HEK293T (cell line): ENCODE measurements at regions not wholly inside any gene's neighbourhood (a gene's known extent, or its start where the extent isn't known, plus 50 kb on each side); places are given as distances from the start of the nearest gene placed in this dataset.

Experiments
- CTCF ChIA-PET: fragments of 350-600 bp; formaldehyde crosslinking; extraction: SDS; loops from one replicate; lab custom pipeline; 2021; ENCODE audit warnings: antibody characterized with exemption, inconsistent platforms; lab: Yijun Ruan, JAX
- POLR2A ChIA-PET: fragments of 350-600 bp; formaldehyde crosslinking; extraction: SDS; loops from one replicate; lab custom pipeline; 2020; ENCODE audit warnings: antibody characterized with exemption, inconsistent platforms; lab: Yijun Ruan, JAX
- DNase-seq: peaks from one replicate; pipeline ENCODE4 v3.0.0; 2012; ENCODE audit warnings: mixed read lengths; ENCODE audit errors: extremely low spot score
- ARNT ChIP-seq: fragments of 450-650 bp; IDR thresholded peaks from 2 replicates; pipeline ENCODE4 v1.6.1; 2017; ENCODE audit warnings: mild to moderate bottlenecking
- BHLHE40 ChIP-seq: fragments of 450-650 bp; IDR thresholded peaks from 2 replicates; pipeline ENCODE4 v1.6.1; 2016; ENCODE audit warnings: mild to moderate bottlenecking, moderate library complexity, borderline replicate concordance
- CTBP1 ChIP-seq: fragments of 450-650 bp; IDR thresholded peaks from 2 replicates; pipeline ENCODE4 v1.6.1; 2016; ENCODE audit warnings: borderline replicate concordance
- ELF4 ChIP-seq: fragments of 450-650 bp; IDR thresholded peaks from 2 replicates; pipeline ENCODE4 v1.6.1; 2017; ENCODE audit warnings: antibody characterized with exemption
- FOXA1 ChIP-seq: fragments of 450-650 bp; IDR thresholded peaks from 2 replicates; pipeline ENCODE4 v1.6.1; 2016; ENCODE audit warnings: mild to moderate bottlenecking
- FOXK2 ChIP-seq: fragments of 450-650 bp; IDR thresholded peaks from 2 replicates; pipeline ENCODE4 v1.6.1; 2016; ENCODE audit warnings: mild to moderate bottlenecking
- FOXM1 ChIP-seq: fragments of 450-650 bp; IDR thresholded peaks from 2 replicates; pipeline ENCODE4 v1.6.1; 2017; ENCODE audit warnings: mild to moderate bottlenecking, borderline replicate concordance
- HDGF ChIP-seq: fragments of 450-650 bp; IDR thresholded peaks from 2 replicates; pipeline ENCODE4 v1.6.1; 2017; ENCODE audit warnings: antibody characterized with exemption, borderline replicate concordance
- L3MBTL2 ChIP-seq: fragments of 450-650 bp; conservative IDR thresholded peaks from 2 replicates; pipeline ENCODE4 v1.6.1; 2016; ENCODE audit warnings: mild to moderate bottlenecking
- LEF1 ChIP-seq: fragments of 450-650 bp; IDR thresholded peaks from 2 replicates; pipeline ENCODE4 v1.6.1; 2017; ENCODE audit warnings: mild to moderate bottlenecking, borderline replicate concordance
- NFRKB ChIP-seq: fragments of 450-650 bp; IDR thresholded peaks from 2 replicates; pipeline ENCODE4 v1.6.1; 2016; ENCODE audit warnings: mild to moderate bottlenecking, moderate library complexity
- SP1 ChIP-seq: fragments of 450-650 bp; IDR thresholded peaks from 2 replicates; pipeline ENCODE4 v1.6.1; 2017
- SUZ12 ChIP-seq: fragments of 450-650 bp; IDR thresholded peaks from 2 replicates; pipeline ENCODE4 v1.6.1; 2016; ENCODE audit warnings: mild to moderate bottlenecking
- TARDBP ChIP-seq: fragments of 450-650 bp; IDR thresholded peaks from 2 replicates; pipeline ENCODE4 v1.6.1; 2016
- ZNF384 ChIP-seq: fragments of 450-650 bp; IDR thresholded peaks from 2 replicates; pipeline ENCODE4 v1.6.1; 2016
- TF ChIP-seq, protein P1 (sequence below): fragments of 450-650 bp; IDR thresholded peaks from 2 replicates; pipeline ENCODE4 v1.6.1; 2016

GRCh38 chr2:65819963-65820362 lies 387.6 kb upstream of the SPRED2 start:
- TF ChIP-seq ELF4 (no peak), L3MBTL2 (no peak)
- DNase-seq = no peak
- CTCF ChIA-PET = interaction anchor here (0.6 kb wide), 1 partner anchor 42 kb away, joined by 3 read pairs; no protein-coding TSS in a partner anchor
- POLR2A ChIA-PET = no interaction called here

GRCh38 chr2:65818873-65819451 lies 386.6 kb upstream of the SPRED2 start:
- POLR2A ChIA-PET = no interaction called here
- no peak for TF ChIP-seq BHLHE40
- no peak for TF ChIP-seq HDGF
- TF ChIP-seq, protein P1, sequence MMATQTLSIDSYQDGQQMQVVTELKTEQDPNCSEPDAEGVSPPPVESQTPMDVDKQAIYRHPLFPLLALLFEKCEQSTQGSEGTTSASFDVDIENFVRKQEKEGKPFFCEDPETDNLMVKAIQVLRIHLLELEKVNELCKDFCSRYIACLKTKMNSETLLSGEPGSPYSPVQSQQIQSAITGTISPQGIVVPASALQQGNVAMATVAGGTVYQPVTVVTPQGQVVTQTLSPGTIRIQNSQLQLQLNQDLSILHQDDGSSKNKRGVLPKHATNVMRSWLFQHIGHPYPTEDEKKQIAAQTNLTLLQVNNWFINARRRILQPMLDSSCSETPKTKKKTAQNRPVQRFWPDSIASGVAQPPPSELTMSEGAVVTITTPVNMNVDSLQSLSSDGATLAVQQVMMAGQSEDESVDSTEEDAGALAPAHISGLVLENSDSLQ = no peak
- no peak for TF ChIP-seq NFRKB
- TF ChIP-seq ELF4 = no peak
- TF ChIP-seq LEF1 = no peak
- TF ChIP-seq ARNT = no peak
- no peak for TF ChIP-seq FOXK2
- no peak for TF ChIP-seq SP1
- TF ChIP-seq FOXA1 = no peak
- no peak for TF ChIP-seq CTBP1
- TF ChIP-seq TARDBP = no peak
- no peak for TF ChIP-seq L3MBTL2
- no peak for TF ChIP-seq ZNF384
- no peak for TF ChIP-seq FOXM1
- CTCF ChIA-PET = no interaction called here
- no peak for DNase-seq

DNA sequence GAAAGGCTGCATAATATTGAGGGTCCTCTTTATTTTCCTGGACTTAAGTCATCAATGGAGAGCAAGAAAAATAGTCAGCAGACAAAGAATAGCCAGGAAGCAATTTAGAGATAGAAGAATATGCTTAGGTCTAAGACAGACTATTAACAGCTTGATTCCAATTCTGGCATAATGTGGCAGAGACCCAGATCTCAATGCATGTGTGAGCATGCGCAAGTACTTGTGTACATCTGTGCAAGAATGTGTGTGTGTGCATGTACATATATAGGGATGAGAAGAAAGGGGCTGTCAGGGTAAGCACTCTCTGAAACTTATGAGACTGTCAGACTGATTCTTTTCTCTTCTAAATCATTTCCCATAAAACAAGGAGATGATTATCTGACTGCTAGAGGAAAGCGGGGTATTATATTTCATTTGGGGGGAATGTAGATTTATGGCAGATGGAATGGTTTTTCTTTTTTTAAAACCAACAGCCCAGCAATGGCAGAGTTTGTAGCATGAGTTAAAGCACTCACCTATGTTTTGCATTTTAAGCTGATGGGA lies 381.3 kb upstream of the SPRED2 start:
- ChIA-PET CTCF (no interaction called here), POLR2A (no interaction called here)
- no peak for DNase-seq
- TF ChIP-seq, protein P1 = peak; percentile 64
- TF ChIP-seq CTBP1 = no peak

DNA sequence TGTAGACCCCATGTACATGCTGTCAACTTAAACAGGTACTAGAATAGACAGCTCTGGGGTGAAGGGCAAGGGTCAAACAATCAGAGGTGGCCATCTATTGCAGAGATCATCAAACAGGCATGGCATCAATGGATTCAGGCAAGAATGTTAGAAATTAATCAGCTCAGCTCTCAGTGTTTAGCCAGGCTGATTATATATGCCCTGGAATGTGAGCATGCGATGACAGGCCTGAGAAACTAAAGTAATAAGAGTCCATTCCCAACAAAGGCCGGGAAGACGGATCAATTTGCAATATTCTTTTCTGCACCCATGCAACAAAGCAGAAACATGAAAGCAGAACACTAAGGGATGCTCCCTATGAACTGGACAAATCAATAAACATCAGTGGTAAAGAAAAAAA lies 380.5 kb upstream of the SPRED2 start:
- no peak for DNase-seq
- TF ChIP-seq, protein P1 = no peak
- TF ChIP-seq LEF1 (no peak), ARNT (no peak), SP1 (no peak), SUZ12 (no peak), FOXM1 (no peak), FOXK2 (no peak)
- POLR2A ChIA-PET = no interaction called here
- CTCF ChIA-PET = no interaction called here

GRCh38 chr2:65807942-65808341 lies 375.5 kb upstream of the SPRED2 start:
- ChIA-PET POLR2A (no interaction called here), CTCF (no interaction called here)
- DNase-seq = no peak
- TF ChIP-seq ZNF384 = no peak
- no peak for TF ChIP-seq FOXM1
- TF ChIP-seq NFRKB = no peak
- no peak for TF ChIP-seq TARDBP
- no peak for TF ChIP-seq ELF4
- no peak for TF ChIP-seq BHLHE40
- TF ChIP-seq SUZ12 = no peak
- no peak for TF ChIP-seq FOXK2
- no peak for TF ChIP-seq CTBP1
- no peak for TF ChIP-seq LEF1
- TF ChIP-seq HDGF = no peak
- TF ChIP-seq L3MBTL2 = no peak
- no peak for TF ChIP-seq SP1
- TF ChIP-seq FOXA1 = no peak

DNA sequence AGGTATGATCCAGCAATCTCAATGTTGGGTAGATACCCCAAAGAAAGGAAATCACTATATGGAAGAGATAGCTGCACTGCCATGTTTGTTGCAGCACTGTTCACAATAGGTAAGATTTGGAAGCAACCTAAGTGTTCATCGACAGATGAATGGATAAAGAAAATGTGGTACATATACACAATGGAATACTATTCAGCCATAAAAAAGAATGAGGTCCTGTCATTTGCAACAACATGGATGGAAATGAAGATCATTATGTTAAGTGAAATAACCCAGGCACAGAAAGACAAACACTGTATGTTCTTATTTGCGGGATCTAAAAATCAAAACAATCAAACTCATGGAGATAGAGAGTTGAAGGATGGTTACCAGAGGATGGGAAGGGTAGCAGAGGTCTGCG lies 372.4 kb upstream of the SPRED2 start:
- ChIA-PET CTCF (no interaction called here), POLR2A (no interaction called here)
- TF ChIP-seq FOXK2 = no peak
- DNase-seq = no peak

DNA sequence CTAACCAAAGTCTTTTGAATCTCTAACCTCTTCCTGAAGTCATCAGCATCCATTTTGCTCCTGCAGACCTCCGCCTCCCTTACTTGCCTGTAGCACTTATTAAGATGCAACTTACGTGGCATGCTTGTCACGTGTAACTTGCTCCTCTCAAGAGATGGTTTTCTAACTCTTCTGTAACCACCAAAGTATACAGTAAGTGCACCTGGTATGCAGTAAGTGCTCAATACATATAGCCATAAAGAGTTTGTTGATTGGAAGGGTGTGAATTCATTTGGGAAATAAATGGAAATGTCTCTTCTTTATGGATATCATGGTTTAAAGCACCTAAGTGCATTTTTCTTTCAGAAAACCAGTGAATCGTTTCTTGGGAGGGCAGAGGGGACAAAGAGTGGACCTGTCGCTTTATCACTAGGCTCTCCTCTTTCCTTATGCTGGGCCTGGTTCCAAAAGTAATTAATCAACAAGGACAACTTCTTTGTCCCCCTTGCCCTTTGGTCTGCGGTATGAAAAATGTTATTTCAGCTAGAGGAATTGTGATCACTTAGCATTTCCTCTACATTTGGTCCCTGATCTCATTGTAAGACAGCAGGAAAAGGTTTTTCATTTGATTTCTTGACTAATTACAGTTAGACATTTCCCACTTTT lies 370.0 kb upstream of the SPRED2 start:
- TF ChIP-seq FOXA1 = no peak
- no peak for TF ChIP-seq LEF1
- TF ChIP-seq, protein P1 = no peak
- no peak for TF ChIP-seq NFRKB
- no peak for TF ChIP-seq ARNT
- no peak for TF ChIP-seq FOXM1
- no peak for TF ChIP-seq CTBP1
- no peak for TF ChIP-seq SP1
- TF ChIP-seq ELF4 = no peak
- TF ChIP-seq FOXK2 = no peak
- TF ChIP-seq SUZ12 = no peak
- TF ChIP-seq L3MBTL2 = no peak
- no peak for TF ChIP-seq ZNF384
- no peak for TF ChIP-seq HDGF
- TF ChIP-seq BHLHE40 = no peak
- no peak for TF ChIP-seq TARDBP
- ChIA-PET POLR2A (no interaction called here), CTCF (no interaction called here)
- DNase-seq = no peak
